ENCODE measurements at regions not wholly inside any gene's neighbourhood (a gene's known extent, or its start where the extent isn't known, plus 50 kb on each side); places are given as distances from the start of the nearest gene placed in this dataset.

- Histone ChIP-seq H3K27me3 (ENCODE audit: insufficient read depth, low read length) (no peaks in the 10 kb centered on the region), H3K4ac (ENCODE audit: low read depth, low read length) (no peak overlapping the region), H2AK5ac (ENCODE audit: insufficient read length, low read length) (no peak overlapping the region), H4K8ac (replicated peaks; ENCODE audit: insufficient read length, low read depth, low read length) (no peak overlapping the region), H3K9ac (ENCODE audit: extremely low read depth, insufficient read length, low read length) (no peak overlapping the region), H2BK5ac (ENCODE audit: insufficient read length, low read length) (no peak overlapping the region), H2BK120ac (ENCODE audit: low read depth, low read length, poor library complexity, severe bottlenecking) (no peak overlapping the region), H4K20me1 (ENCODE audit: control insufficient read depth, insufficient read depth, insufficient read length) (no peaks in the 10 kb centered on the region), H3T11ph (ENCODE audit: low read length) (no peak overlapping the region), H4K91ac (ENCODE audit: insufficient read length, low read depth, low read length) (no peak overlapping the region), H3K56ac (ENCODE audit: insufficient read length, low read depth, low read length) (no peak overlapping the region), H3K4me1 (ENCODE audit: insufficient read depth, low read length) (no peaks in the 10 kb centered on the region; the same call in 1 of the 2 replicates), H3K79me1 (ENCODE audit: insufficient read depth, low read depth, low read length, poor library complexity, severe bottlenecking) (no peaks in the 10 kb centered on the region), H3K9me3 (ENCODE audit: control insufficient read depth, low read depth, low read length) (no peaks in the 10 kb centered on the region), H3K18ac (ENCODE audit: insufficient read length, low read depth, low read length) (no peak overlapping the region), H4K5ac (ENCODE audit: insufficient read length, low read depth, low read length) (no peak overlapping the region), H3K14ac (ENCODE audit: insufficient read depth, low read length) (no peak overlapping the region), H3K23ac (ENCODE audit: insufficient read length, low read depth, low read length) (no peak overlapping the region), H3K4me2 (ENCODE audit: insufficient read depth, insufficient read length, low read length) (no peak overlapping the region), H3K79me2 (ENCODE audit: insufficient read depth, low read length) (no peaks in the 10 kb centered on the region), H2BK15ac (ENCODE audit: low read depth, low read length) (no peak overlapping the region), H2BK20ac (ENCODE audit: low read depth, low read length, poor library complexity, severe bottlenecking) (no peak overlapping the region), H2BK12ac (ENCODE audit: insufficient read length, low read depth, low read length) (no peak overlapping the region), H3K27ac (ENCODE audit: insufficient read length, low read depth, low read length) (no peak overlapping the region), H3K23me2 (ENCODE audit: insufficient read length, low read depth, low read length, poor library complexity, severe bottlenecking) (no peaks in the 10 kb centered on the region), H2AFZ (ENCODE audit: low read length) (no peak overlapping the region)
- Mint-ChIP-seq H3K27ac (peak overlapping the region in 2 of 3 experiments; percentile 16 to 64; a peak in 1 of 7 replicates), H3K9me3 (no peaks in the 10 kb centered on the region; a peak in 1 of 5 replicates), H3K4me3 (no peak overlapping the region), H3K36me3 (ENCODE audit: insufficient read depth in 1 of 3, low read depth in 3 of 3) (no peaks in the 10 kb centered on the region), H3K4me1 (no peaks in the 10 kb centered on the region), H3K27me3 (ENCODE audit: low read depth) (peaks cover 2% of the 10 kb centered on the region; the same call in 1 of the 2 replicates)
- TF ChIP-seq, protein P1, sequence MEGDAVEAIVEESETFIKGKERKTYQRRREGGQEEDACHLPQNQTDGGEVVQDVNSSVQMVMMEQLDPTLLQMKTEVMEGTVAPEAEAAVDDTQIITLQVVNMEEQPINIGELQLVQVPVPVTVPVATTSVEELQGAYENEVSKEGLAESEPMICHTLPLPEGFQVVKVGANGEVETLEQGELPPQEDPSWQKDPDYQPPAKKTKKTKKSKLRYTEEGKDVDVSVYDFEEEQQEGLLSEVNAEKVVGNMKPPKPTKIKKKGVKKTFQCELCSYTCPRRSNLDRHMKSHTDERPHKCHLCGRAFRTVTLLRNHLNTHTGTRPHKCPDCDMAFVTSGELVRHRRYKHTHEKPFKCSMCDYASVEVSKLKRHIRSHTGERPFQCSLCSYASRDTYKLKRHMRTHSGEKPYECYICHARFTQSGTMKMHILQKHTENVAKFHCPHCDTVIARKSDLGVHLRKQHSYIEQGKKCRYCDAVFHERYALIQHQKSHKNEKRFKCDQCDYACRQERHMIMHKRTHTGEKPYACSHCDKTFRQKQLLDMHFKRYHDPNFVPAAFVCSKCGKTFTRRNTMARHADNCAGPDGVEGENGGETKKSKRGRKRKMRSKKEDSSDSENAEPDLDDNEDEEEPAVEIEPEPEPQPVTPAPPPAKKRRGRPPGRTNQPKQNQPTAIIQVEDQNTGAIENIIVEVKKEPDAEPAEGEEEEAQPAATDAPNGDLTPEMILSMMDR (conservative IDR thresholded peaks at IDR 0.05): no peak
- no CpG with 5 or more reads among the region's 4 CpGs for WGBS (ENCODE audit: extremely low coverage, insufficient read length, low lambda C conversion rate)
- no peak for DNase-seq
Measured at GRCh38 chr5:56527174-56527573, 288.2 kb upstream of the MAP3K1 start.

Data from H9 (cell line).